KMS-11 (cell line): ENCODE measurements at regions not wholly inside any gene's neighbourhood (a gene's known extent, or its start where the extent isn't known, plus 50 kb on each side); places are given as distances from the start of the nearest gene placed in this dataset.

Experiments used
- H2AFZ ChIP-seq: fragments of 200-600 bp; sonication (generic); 2 replicates; pipeline ENCODE4 v1.6.1; 2016; ENCODE audit warnings: antibody characterized with exemption, mixed run types, low read depth
- H3K27ac ChIP-seq: fragments of 200-600 bp; sonication (generic); 2 replicates; pipeline ENCODE4 v1.6.1; 2016; ENCODE audit warnings: mild to moderate bottlenecking, mixed run types
- H3K27me3 ChIP-seq: fragments of 200-600 bp; sonication (generic); 2 replicates; pipeline ENCODE4 v1.6.1; 2017; ENCODE audit warnings: mild to moderate bottlenecking, low read depth, mixed run types, moderate library complexity; ENCODE audit not compliant: insufficient read depth
- H3K36me3 ChIP-seq: fragments of 200-600 bp; sonication (generic); 2 replicates; pipeline ENCODE4 v1.6.1; 2017; ENCODE audit warnings: mild to moderate bottlenecking, mixed run types; ENCODE audit not compliant: insufficient read depth
- H3K4me1 ChIP-seq: fragments of 200-600 bp; sonication (generic); 2 replicates; pipeline ENCODE4 v1.6.1; 2016; ENCODE audit warnings: mild to moderate bottlenecking, low read depth, mixed run types; ENCODE audit not compliant: poor library complexity, severe bottlenecking
- H3K4me2 ChIP-seq: fragments of 200-600 bp; sonication (generic); 2 replicates; pipeline ENCODE4 v1.7.0; 2016; ENCODE audit warnings: mild to moderate bottlenecking, mixed run types
- H3K4me3 ChIP-seq: fragments of 200-600 bp; sonication (generic); IDR thresholded peaks from 2 replicates; pipeline ENCODE4 v1.6.1; 2017; ENCODE audit warnings: low read depth, low read length, mixed read lengths; ENCODE audit not compliant: insufficient read depth
- H3K79me2 ChIP-seq: fragments of 200-600 bp; sonication (generic); 2 replicates; pipeline ENCODE4 v1.6.1; 2016; ENCODE audit warnings: low read depth, mixed run types; ENCODE audit not compliant: insufficient read depth
- H3K9ac ChIP-seq: fragments of 200-600 bp; sonication (generic); 2 replicates; pipeline ENCODE4 v1.6.1; 2016; ENCODE audit warnings: mild to moderate bottlenecking, mixed run types
- H4K20me1 ChIP-seq: fragments of 200-600 bp; sonication (generic); 2 replicates; pipeline ENCODE4 v1.6.1; 2016; ENCODE audit warnings: mild to moderate bottlenecking, mixed run types; ENCODE audit not compliant: insufficient read depth
- CTCF ChIP-seq: fragments of 200-600 bp; sonication (generic); conservative IDR thresholded peaks from 2 replicates; pipeline ENCODE4 v1.6.1; 2017; ENCODE audit warnings: low read depth, mild to moderate bottlenecking, antibody characterized with exemption, low read length, moderate library complexity, mixed read lengths

- Histone ChIP-seq H3K4me3 (no peak overlapping the region), H3K27ac (no peak overlapping the region), H3K36me3 (no peaks in the 10 kb centered on the region), H3K27me3 (no peaks in the 10 kb centered on the region), H3K9ac (no peak overlapping the region), H3K4me1 (no peaks in the 10 kb centered on the region), H2AFZ (no peak overlapping the region), H3K4me2 (no peak overlapping the region), H4K20me1 (no peaks in the 10 kb centered on the region), H3K79me2 (no peaks in the 10 kb centered on the region)
- no peak for TF ChIP-seq CTCF
Observed at GRCh38 chr3:186487819-186488218, 56.4 kb downstream of the CRYGS start.

GRCh38 chr3:186487037-186487436 is 57.1 kb downstream of the CRYGS start:
- Histone ChIP-seq H3K79me2 (no peaks in the 10 kb centered on the region), H3K4me1 (no peaks in the 10 kb centered on the region)
- no peak for TF ChIP-seq CTCF

GRCh38 chr3:186483611-186484340 is 60.4 kb downstream of the CRYGS start:
- no peak overlapping the region for H3K4me3 ChIP-seq
- H4K20me1 ChIP-seq: no peaks in the 10 kb centered on the region
- no peak overlapping the region for H3K27ac ChIP-seq
- no peak for TF ChIP-seq CTCF
- no peaks in the 10 kb centered on the region for H3K79me2 ChIP-seq
- H3K27me3 ChIP-seq: no peaks in the 10 kb centered on the region
- H3K9ac ChIP-seq: no peak overlapping the region
- no peak overlapping the region for H2AFZ ChIP-seq
- no peak overlapping the region for H3K4me2 ChIP-seq
- H3K4me1 ChIP-seq: no peaks in the 10 kb centered on the region
- H3K36me3 ChIP-seq: no peaks in the 10 kb centered on the region

More at GRCh38 chr3:186487037-186487436, 57.1 kb downstream of the CRYGS start:
- H2AFZ ChIP-seq: no peak overlapping the region
- no peak overlapping the region for H3K9ac ChIP-seq
- H3K4me2 ChIP-seq: no peak overlapping the region
- H3K27ac ChIP-seq: no peak overlapping the region
- no peaks in the 10 kb centered on the region for H3K27me3 ChIP-seq
- H3K4me3 ChIP-seq: no peak overlapping the region
- no peaks in the 10 kb centered on the region for H3K36me3 ChIP-seq
- no peaks in the 10 kb centered on the region for H4K20me1 ChIP-seq

GRCh38 chr3:186481526-186481925 is 62.7 kb downstream of the CRYGS start:
- no peak overlapping the region for H3K27ac ChIP-seq
- H3K4me1 ChIP-seq: no peaks in the 10 kb centered on the region
- H4K20me1 ChIP-seq: no peaks in the 10 kb centered on the region
- no peaks in the 10 kb centered on the region for H3K36me3 ChIP-seq
- H3K4me2 ChIP-seq: no peak overlapping the region
- no peak overlapping the region for H2AFZ ChIP-seq
- no peaks in the 10 kb centered on the region for H3K27me3 ChIP-seq
- no peak for TF ChIP-seq CTCF
- H3K9ac ChIP-seq: no peak overlapping the region
- H3K4me3 ChIP-seq: no peak overlapping the region
- H3K79me2 ChIP-seq: no peaks in the 10 kb centered on the region
